HG03342 (cell line): ENCODE measurements at regions not wholly inside any gene's neighbourhood (a gene's known extent, or its start where the extent isn't known, plus 50 kb on each side); places are given as distances from the start of the nearest gene placed in this dataset.

ENCODE experiments used
- ATAC-seq: cut with Tn5 transposase; IDR thresholded peaks from one replicate; pipeline ENCODE4 v1.9.1; 2021; ENCODE audit warnings: mild to moderate bottlenecking, moderate library complexity; ENCODE audit not compliant: unreplicated experiment

DNA sequence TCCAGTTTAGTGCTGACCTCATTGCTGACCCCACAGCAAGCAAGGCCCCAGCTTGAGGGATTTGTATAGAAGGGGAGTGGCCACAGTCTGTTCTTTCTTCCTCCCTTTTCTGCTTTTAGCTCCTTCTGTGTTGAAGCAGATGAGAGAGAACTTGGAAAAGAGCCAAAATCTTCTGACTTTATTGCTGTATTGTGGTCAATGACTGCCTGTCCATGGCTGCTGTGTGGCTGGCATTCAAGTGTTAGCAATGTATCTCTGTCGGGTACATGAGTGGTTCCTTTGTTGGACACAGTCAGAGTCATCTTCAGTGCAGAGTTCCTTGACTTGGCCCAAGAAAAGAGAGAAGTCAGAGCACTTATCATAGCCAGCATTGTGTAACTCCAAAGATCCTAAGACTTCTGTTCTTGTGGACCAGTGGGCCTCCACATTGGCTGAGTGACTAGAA is 154.1 kb downstream of the LRRC70 start:
- ATAC-seq, result no peak

DNA sequence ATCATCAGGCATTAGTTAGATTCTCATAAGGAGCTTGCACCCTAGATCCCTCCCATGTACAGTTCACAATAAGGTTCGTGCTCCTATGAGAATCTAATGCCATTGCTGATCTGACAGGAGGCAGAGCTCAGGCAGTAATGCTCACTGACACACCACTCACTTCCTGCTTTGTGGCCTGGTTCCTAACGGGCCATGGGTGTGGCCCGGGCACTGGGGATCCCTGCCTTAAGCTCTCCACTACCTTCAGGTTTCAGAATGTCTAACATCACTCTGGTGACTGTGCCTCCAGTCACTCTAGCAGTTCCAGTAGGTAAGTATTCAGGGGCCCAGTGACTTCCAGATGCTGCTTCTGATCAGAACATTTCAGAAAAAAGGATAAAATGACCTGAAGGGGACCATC is 152.4 kb downstream of the LRRC70 start:
- peak; percentile 55 for ATAC-seq

DNA sequence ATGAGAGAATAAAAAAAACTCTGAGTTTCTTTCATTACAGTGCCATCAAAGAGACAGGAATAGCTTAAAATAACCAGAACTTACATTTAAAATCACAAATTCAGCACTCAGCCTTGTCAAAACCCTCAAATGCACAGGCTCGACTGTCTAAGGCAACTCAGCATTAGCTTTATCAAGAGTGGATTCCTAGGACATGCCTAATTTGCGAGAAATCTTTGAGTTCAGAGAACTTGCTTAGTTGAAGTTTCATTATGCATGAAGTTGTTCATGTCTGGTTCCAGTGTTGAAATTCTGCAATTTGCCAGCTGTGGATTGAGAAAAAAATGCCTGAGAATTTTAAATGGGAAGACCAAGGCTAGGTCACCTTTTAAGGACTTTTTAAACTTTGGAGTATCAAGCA is 151.1 kb downstream of the LRRC70 start:
- no peak for ATAC-seq

DNA sequence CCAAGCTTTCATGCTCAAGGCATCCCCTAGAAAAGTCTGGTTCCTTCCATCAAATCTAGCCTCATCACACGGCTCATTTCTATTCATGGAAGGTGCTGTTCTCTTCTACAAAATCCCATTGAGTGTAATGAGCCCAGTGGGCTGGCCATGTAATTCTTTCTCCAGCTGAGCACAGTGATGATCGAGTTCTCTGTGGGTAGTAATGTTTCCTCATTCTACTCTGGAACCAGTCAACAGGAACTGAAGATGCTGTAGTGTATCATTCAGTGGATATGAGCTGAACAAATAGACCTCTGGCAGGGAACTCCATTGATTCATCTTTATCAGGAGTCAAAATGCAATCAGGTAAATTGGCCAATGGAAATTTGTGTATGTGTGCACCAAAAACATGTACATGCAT is 149.2 kb downstream of the LRRC70 start:
- ATAC-seq, result no peak

DNA sequence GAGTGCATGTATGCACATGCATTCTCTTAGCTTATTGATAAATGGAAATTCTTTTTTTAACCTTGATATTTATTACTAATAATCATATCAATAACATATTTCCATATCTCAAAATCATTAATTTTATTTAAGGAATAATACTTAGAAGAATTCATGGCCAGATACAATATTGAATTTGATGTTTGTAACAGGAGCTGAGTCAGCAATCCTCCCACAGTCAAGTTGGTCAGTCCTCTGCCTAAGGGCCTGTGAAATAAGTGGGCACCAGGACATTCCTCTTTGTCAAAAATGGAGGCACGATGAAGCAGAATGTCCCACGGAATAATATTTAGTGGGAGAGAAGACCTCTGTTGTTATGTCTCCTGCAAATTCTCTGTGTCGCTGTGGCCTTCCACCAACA is 148.6 kb downstream of the LRRC70 start:
- no peak for ATAC-seq

DNA sequence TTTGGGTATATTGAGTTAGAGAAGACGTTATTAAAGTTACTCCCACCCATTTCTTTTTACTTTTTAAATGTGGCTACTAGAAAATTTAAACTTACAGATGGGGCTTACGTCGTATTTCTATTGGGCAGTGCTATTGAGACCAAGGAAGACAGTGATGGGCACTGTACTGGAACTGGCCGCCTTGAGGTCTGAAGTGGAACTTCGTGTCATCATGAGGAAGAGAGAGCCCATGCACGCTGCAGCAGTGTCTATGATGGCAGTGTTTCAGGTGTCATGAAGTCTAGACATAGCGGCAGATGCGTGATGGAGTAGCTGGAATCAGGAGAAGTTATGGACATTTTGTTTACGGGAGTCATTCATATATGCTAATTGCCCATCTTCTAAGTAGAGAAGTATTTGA is 143.7 kb downstream of the LRRC70 start:
- ATAC-seq, result no peak

DNA sequence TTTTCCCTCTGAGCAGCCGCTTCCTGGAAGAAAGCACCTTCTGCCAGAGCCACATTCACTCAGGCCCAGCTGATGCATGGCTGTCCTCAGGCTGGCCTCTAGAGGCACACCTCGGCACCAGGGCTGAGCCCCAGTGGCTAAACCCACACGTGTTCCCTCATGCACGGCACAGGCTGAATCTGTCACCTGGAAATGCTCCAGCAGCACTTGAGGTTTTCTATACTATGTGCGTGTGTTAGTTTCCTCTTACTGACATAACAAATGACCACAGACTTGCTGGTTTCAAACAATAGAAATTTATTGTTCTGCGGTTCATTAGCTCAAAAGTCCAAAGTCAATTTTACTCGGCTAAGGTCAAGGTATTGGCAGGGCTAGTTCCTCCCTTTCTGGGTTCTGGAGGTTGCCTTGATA is 141.4 kb downstream of the LRRC70 start:
- peak; percentile 98 for ATAC-seq

DNA sequence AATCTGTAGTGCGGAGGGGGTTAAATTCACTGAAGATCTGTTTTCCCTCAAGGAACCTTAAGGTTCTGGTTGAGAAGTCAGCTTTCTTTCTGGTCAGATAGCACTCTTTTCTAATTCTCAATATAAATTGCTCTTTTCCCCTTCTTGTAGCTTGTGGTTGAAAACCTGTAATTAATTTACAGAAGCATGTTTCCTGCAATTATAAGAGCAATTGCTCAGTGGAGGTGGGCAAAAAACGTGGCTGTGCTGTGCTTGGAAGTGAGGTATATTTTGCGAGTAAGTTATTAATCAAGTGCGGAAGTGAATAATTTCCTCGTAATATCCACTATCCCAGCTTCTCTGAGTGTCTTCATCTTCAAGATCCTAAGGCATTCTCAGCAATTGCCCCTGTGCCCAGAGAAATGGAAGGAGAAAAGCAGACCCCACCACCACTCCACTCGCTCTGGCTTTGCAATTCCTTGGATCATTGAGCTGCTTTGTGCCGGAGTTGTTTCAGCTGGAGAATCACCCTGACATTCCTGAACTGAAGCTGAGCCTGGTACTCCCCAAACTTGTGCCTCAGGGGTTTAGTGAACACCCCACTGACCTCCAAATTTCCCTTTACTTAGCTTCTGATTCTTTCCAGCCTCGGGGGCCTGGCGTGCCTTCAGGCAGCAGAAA is 140.6 kb downstream of the LRRC70 start:
- no peak for ATAC-seq

DNA sequence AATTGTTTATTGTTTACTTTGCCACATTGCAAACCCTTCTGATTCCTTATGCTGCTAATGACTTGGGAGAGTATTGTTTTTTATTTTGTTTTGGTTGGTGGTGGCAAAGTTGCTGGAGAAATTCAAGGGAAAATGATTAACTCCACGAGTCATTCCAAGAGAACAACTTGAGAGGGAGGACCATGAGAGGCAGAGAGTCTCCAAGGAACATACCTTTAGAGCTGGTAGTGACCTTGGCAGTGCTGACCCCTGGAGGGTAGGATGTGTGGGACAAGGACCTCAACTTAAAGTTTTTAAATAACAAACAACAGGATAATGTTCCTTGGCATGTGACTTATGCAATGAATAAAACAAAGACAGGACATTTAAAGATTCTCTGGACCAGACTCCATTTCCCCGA is 139.7 kb downstream of the LRRC70 start:
- no peak for ATAC-seq

DNA sequence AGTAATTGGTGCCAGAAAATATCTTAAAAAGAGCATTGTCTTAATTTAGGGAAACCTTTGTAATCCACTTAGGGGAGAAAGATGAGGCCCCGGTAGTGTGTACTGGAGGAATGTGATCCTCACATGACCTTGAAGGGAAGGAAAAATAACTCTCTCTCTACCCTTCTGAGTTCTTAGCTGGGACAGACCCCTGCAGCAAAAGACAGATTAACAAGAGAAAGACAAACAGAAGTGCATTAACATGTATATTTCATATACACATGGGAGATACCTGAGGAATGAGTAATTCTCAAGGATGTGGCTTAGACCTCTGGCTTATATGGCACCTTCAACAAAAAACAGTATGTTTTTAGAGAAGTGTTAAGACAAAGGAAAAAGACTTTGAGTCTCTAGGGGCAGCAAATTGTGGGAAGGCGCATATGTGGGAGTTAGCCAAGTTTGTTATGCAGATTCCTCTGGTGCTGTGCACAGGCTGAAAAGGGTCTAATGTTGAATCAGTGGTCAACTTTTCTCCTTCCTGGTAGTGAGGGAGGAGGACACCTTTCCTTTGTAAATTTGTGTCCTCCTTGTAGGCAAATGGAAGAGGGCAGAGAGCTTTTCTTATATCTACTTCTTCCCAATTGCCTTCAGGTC is 138.8 kb downstream of the LRRC70 start:
- ATAC-seq, result no peak

DNA sequence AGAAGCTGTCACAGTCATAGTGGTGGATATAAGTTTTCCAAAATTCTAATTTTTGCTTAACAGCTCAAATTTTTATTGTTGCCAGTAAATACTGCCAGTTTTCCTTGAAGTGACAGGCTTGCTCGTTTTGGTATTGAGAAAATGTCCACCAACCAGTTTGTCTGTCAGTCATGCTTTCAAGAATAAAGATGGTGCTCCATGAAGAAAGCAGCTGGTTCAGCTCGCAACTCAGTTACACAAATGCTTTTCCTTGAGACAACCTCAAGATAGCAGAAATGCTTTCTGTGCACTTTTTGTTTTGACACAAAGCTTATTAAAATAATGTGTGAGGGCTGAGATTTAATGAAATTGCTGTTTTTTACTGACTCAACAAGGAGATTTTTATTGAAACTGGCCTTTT is 135.7 kb downstream of the LRRC70 start:
- no peak for ATAC-seq

DNA sequence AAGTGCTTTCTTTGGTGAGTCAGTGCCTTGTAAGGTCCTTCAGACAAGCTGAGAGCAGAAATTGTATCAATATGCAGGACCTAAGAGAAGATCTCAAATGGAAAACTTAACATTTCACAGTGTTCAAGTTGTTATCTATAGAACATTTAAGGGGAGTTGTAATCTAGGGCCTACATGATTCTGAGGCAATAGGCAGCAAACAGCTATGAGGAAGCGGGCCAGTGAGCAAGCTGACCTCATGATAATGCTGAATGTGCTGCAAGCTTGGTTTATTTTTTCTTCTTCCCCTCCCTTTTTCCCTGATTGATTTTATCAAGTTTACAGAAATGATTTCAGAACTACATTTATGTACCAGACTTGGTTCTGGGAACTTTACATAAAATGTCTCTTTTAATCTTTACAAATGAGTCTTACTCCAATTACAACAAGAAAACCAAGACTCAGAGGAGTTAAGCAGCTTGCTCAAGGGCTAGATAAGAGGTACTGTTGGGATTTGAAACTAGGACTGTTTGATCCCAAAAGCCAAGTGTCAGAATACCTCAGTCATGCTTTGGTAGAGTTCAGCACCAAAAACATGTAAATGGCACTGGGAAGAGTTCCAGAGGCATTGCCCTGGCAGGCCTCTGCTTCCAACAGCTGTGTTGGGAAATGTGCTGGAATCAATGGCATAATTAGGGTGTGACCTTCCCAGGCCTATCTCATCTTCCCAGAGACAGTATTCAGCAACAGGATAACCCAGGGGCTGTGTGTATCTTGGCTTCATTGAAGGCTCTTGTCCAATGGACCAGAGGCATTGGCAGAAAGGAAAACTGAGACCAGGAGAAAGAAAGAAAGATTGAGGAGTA is 130.1 kb downstream of the LRRC70 start:
- no peak for ATAC-seq

DNA sequence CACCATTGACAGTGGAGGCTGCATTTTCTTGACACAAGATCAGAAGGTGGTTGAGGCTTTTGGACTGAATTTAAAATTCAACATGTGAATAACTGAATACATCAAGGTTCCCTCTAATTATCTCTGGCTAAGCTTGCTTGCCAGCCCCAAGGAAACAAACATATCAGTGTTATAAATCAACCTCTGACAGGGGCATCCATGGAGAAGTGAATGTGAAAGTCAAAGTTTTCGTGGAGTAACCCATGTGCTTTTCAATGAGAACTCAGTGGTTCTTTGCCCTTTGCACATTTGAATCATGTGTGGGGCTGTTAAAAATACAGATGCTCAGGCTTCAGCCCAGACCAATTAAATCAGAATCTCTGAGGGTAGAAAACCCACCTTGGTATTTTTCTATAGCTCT is 128.9 kb downstream of the LRRC70 start:
- no peak for ATAC-seq

DNA sequence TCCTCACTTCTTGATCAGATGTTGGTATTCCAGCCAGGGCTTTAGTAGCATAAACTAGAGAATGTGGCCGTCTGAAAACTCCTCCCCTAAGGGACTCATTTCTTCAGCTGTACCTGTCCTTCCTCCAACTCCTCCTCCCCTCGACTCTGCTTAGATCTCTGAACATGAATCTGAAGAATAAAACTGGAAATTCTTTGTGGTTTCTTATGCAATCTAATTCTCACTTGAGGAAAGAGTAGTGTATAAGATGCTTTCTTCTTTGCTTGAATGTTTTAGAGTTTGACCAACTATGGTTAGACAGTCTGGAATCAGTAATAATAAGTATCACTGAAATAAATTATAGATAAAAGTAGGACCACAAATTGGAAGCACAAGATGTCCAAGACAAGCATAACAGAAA is 128.5 kb downstream of the LRRC70 start:
- no peak for ATAC-seq

DNA sequence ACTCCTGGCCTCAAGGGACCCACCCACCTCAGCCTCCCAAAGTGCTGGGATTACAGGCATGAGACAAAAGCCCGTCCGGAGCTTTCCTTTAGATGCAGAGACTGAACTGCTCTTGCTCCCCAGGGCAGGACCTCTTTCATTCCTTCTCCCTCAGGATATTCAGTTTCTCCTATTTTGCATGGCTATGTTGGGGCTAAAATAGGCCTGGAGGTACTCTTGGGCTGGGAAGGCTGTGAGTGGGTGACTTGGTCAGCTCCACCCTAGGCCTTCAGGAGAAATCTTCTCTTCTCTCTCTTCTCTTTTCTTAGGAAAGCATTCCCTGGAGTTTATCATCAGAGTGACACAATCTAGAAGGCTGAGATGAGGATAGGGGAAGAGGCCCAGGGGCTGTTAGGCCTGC is 126.4 kb downstream of the LRRC70 start:
- no peak for ATAC-seq

DNA sequence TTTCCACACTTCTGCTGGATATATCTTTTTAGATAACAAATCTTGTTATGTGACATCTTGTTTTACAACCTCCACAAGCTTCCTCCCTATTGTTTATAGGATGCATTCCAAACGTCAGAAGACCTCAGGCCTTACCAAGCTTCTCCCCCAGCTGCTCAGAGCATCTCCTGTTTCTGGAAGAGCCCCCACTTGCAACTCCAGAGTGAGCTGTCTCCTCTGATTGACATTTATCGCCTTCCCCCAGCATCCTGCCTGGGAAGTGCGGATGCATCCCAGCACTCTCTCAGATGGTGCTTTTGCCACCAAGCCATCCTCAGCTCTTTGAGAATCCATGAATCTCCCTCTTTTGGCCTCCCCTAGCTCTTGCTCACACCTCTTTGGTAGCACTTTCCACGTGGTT is 123.5 kb downstream of the LRRC70 start:
- ATAC-seq, result no peak

DNA sequence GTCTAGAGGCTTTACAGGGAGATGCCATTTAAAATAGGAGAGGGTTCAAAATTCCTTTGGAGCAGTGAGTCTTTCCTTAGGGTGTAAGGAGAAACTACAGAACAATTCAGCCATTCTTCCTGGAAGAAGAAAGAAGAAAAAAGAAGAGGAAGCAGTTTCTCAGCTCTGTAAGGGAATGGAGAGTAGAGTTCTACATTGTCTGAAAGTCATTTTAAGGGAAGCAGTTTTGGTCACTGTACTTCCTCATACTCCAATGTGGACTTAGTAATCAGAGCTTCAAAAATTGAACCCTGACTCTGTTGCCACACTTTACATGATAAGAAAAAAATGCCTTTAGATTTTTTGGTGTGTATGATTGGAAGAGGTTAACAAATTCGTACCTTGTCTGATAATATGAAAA is 122.4 kb downstream of the LRRC70 start:
- ATAC-seq, result no peak

DNA sequence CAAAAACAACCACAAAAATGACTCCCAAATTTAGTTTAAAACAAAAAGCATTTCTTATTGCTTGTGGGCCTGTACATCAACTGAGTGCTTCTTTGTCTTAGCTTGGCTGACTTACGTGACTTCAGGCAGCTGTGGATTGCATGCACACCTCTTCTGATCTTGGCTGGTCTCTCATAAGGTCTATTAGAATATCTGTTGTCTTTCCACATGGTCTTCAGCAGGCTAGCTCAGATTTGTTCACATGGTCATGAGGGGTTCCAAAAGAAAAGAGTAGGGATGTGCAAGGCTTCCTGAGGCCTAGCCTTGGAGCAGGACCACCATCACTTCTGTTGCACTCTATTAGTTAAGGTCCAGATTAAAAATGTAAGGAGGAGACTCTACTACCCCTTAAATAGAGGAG is 120.1 kb downstream of the LRRC70 start:
- ATAC-seq, result no peak

DNA sequence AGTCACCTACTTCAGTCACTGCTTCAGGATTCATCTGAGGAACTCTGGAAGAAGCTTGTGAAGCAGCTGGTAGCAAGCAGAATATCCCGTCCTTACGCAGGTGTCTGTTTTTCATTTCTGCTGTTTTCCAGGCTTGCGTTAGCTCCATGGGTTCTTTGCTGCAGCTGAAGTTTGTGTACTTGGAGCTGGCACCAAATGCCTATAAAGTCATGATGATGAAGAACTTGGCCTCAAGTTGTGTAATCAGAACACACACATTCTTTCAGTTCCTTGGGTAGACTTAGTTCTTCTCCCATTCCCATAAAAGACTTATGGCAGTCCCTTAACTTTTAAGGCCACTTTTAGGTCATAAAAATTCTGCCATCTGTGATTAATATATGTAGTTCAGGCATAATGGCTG is 116.7 kb downstream of the LRRC70 start:
- ATAC-seq, result no peak

DNA sequence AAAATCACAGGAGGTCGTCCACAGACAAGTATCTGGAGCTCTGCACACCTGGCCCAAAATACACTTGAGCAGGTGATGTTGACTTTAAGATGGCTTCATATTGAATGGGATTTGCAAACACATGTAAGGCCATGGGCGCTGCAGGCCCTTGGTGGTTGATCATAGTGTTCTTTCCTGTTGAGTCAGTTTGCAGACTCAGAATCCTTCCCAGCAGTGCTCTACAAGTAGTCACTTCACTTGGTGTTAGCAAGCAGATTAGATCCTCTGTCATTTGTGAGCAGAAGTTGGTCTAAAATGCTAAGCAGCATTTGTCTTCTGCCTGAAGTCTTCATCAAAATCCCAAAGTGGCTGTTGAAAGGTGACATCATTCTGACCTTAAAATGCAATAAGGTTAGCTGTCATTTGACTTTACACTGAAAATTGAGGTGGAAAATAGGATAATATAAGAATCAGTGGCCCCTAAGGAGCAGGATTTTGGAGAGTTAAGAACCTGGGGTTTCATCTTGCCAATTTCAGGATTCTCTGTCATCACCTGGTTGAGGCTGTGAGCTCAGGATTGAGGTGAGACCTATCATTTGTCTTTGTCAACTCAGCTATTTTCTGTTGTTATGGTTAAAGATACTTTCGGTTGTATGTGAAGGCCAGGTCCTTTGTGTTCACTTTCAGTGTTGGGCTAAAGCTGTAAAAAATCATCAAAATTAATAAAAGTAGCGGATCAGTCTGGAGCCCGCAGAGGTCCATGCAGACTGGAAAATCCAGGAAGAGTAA is 114.5 kb downstream of the LRRC70 start:
- no peak for ATAC-seq

DNA sequence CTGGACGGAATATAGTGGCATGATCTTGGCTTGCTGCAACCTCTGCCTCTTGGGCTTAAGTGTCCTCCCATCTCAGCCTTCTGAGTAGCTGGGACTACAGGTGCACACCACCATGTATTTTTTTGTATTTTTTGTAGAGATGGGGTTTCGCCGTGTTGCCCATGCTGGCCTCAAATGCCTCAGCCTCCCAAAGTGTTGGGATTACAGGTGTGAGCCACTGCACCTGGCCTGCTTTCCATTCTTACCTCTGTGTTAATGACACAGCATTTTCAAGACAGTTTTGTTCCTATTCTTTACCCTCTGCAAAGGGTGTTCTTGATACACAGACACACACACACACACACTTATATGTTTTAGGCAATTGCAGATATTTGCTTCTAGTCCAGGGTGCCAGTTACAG is 113.3 kb downstream of the LRRC70 start:
- ATAC-seq, result no peak
